ENCODE measurements at regions not wholly inside any gene's neighbourhood (a gene's known extent, or its start where the extent isn't known, plus 50 kb on each side); places are given as distances from the start of the nearest gene placed in this dataset.
"Not testable (repeated sequence)": the region's sequence is repeated elsewhere in the genome, so short reads cannot be mapped to it uniquely, and the experiment has no call there.

DNA sequence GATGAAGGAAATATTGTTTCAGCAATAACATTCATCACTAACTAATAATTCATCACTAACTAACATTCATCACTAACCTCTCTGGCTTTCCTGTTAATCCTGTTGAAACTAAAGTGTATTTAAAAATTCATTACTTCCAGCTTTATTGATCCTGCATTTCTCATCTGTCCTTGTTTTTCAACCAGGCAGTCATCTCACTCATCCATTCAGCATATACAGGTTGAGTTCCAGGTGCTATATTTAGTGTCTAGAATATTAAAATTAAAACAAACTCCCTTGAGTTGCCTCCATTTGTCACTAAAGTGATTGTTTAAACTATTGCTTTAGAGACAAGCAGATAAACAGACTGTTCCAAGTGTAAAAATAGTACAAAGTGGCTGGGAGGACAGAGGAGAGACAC lies 58.1 kb downstream of the ATXN7L3B start:
- DNase-seq (ENCODE audit: low spot score), result no peak

DNA sequence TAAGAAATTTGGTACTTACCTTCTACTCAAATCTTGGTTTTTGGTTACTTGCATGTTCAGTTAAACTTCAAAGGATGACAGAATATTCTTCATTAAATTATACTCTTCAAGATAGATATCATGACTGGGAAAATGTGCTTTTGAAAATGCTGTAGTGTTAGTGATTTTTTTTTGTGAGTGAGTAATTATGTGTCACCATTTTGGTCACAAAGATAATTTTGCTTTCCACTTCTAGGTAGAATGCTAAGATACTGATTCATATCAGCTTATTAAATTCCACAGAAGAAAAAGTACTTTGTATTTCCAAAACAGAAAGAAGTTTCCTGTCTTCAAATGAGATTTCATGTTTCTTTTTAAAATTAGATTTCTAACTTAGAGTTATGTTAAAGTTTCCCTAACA lies 61.2 kb downstream of the ATXN7L3B start:
- peak; percentile 11 for DNase-seq (ENCODE audit: low spot score)

- DNase-seq (ENCODE audit: low spot score), result no peak
These were observed 62.3 kb downstream of the ATXN7L3B start for GRCh38 chr12:74599932-74600331.

GRCh38 chr12:74600817-74601216 lies 63.2 kb downstream of the ATXN7L3B start:
- DNase-seq (ENCODE audit: low spot score), result not testable (repeated sequence)

GRCh38 chr12:74602881-74603672 lies 65.4 kb downstream of the ATXN7L3B start:
- DNase-seq (ENCODE audit: low spot score), result no peak

GRCh38 chr12:74608231-74608775 lies 70.7 kb downstream of the ATXN7L3B start:
- DNase-seq (ENCODE audit: low spot score), result no peak

- DNase-seq (ENCODE audit: low spot score), result no peak
These were observed 73.1 kb downstream of the ATXN7L3B start for GRCh38 chr12:74610711-74611110.

- no peak for DNase-seq (ENCODE audit: low spot score)
These were observed 76.8 kb downstream of the ATXN7L3B start for GRCh38 chr12:74614426-74614825.

DNA sequence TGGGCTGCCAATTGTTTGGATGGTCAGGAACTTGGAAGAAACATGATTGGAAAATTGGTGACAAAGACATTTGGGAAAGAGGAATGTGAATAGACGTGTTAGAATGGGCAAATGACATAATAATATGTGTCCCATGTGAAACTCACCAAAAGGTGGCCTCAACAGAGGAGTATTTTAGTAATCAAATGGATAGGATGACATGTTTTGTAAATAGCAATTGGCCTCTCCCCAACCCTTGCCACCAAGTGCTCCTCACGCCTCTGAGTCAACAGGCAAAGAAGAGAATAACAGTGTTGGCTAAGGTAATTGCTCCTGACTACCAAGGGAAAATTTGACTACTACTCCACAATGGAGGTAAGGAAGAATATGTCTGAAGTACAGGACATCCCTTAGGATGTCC lies 81.4 kb downstream of the ATXN7L3B start:
- DNase-seq (ENCODE audit: low spot score), result no peak

- no peak for DNase-seq (ENCODE audit: low spot score)
These were observed 82.2 kb downstream of the ATXN7L3B start for GRCh38 chr12:74619884-74620283.

GRCh38 chr12:74620921-74621320 lies 83.3 kb downstream of the ATXN7L3B start:
- DNase-seq (ENCODE audit: low spot score), result no peak

- no peak for DNase-seq (ENCODE audit: low spot score)
These were observed 86.6 kb downstream of the ATXN7L3B start for GRCh38 chr12:74624201-74624600.

GRCh38 chr12:74626397-74626796 lies 88.8 kb downstream of the ATXN7L3B start:
- no peak for DNase-seq (ENCODE audit: low spot score)

DNA sequence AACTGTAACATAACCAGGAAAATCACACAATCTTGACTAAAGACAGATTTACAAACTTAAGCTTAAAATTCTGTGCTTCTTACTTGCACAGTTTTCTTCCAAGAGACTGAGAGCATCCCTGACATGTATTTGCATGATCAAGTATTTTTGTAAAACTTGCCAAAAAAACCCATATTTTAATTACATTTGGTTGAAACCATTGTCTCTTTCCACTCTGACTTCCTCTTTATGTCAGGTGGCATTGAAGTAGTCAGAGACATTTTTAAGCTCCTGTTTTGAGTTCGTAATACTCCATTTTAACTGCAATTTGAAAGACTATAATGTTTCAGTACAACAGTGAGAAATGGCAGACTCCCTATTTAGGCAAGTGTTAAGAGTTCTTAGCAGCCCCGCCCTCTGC lies 103.6 kb downstream of the ATXN7L3B start:
- DNase-seq (ENCODE audit: low spot score), result no peak

GRCh38 chr12:74641694-74642093 lies 104.1 kb downstream of the ATXN7L3B start:
- no peak for DNase-seq (ENCODE audit: low spot score)

- DNase-seq (ENCODE audit: low spot score), result peak; percentile 3
These were observed 107.0 kb downstream of the ATXN7L3B start for GRCh38 chr12:74644681-74645080.

- no peak for DNase-seq (ENCODE audit: low spot score)
These were observed 109.2 kb downstream of the ATXN7L3B start for GRCh38 chr12:74646831-74647230.

DNA sequence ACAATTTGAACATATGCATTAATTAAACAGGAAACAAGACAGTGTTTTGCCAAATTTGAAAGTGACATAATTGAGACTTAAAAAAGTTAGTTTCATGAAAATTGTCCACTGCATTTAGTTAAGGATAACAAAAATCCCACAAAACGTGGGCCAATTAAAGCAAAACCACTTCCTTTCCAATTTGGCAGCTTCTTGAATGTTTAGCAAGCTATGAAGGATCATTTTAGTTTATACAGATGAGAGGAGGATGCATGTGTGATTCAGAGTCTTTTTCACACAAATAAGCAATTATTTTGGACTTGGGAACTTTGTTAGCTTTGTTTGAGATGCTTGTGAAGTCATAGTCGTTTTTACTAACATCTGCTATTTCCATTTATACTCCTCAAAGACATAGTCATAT lies 109.6 kb downstream of the ATXN7L3B start:
- DNase-seq (ENCODE audit: low spot score), result no peak

- DNase-seq (ENCODE audit: low spot score), result no peak
These were observed 118.6 kb downstream of the ATXN7L3B start for GRCh38 chr12:74656251-74656650.

DNA sequence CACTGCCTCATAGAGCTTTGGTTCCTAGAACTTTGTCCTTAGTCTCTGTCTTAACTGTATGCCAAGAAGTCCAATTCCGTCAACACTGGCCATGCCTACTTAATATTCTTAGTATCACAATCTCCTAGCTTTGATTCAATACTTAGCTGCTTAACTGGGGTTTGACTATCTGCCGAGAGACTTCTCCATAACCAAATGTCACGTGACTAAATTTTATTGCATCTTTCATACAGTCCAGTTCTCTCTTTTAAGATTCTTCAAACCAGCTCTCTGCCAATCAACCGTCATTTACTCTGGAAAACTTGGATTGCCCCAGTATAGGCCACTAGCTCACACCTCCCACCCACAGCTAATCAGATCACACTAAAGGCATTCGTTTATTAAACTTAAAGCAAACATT lies 122.8 kb downstream of the ATXN7L3B start:
- DNase-seq (ENCODE audit: low spot score), result no peak

DNA sequence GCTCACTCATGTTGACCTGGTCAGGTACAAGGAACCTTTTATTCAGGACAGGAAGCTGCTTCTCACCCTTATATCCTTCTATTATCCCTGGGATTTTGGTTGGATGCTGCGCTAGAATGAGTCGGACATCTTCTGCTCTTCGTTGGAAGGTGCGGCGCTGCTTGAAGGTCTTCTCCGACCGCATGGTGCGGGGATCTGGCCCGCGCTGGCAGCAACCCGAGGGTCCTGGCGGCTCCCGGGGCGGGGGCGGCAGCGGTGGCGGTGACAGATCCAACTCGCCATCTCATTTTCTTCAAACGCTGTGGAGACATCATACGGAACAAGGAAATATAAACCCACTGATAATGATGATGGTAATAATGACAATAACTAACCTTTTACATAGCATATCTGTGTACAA lies 126.3 kb downstream of the ATXN7L3B start:
- DNase-seq (ENCODE audit: low spot score), result no peak

- DNase-seq (ENCODE audit: low spot score), result no peak
These were observed 128.1 kb downstream of the ATXN7L3B start for GRCh38 chr12:74665690-74666089.

DNA sequence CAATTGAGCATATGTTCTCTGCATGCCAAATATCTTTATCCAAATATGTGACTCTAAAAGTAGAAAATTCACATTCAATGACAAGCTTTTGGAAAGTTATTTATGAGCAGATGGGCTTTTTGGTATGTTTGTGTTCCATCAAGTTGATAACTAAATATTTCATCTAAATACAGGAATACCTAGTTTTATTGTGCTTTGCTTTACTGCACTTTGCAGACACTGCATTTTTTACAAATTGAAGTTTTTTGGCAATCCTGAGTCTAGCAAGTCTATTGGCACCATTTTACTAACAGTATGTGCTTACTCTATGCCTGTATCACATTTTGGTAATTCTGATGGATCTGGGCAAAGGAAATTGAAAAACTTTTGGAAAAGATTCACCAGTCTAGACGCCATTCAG lies 133.8 kb downstream of the ATXN7L3B start:
- DNase-seq (ENCODE audit: low spot score), result no peak

DNA sequence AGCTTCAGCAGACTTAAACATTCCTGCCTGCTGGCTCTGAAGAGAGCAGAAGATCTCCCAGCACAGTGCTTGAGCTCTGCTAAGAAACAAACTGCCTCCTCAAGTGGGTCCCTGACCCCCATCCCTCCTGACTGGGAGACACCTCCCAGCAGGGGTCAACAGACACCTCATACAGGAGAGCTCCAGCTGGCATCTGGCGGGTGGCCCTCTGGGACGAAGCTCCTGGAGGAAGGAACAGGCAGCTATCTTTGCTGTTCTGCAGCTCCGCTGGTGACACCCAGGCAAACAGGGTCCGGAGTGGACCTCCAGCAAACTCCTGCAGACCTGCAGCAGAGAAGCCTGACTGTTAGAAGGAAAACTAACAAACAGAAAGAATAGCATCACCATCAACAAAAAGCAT lies 139.3 kb downstream of the ATXN7L3B start:
- DNase-seq (ENCODE audit: low spot score), result not testable (repeated sequence)

All from kidney tubule cell (primary cell).